HG02938 (cell line): ENCODE measurements at regions not wholly inside any gene's neighbourhood (a gene's known extent, or its start where the extent isn't known, plus 50 kb on each side); places are given as distances from the start of the nearest gene placed in this dataset.
"Not testable (repeated sequence)": the region's sequence is repeated elsewhere in the genome, so short reads cannot be mapped to it uniquely, and the experiment has no call there.

ENCODE experiments used
- ATAC-seq: cut with Tn5 transposase; IDR thresholded peaks from one replicate; pipeline ENCODE4 v1.9.1; 2021; ENCODE audit warnings: mild to moderate bottlenecking, moderate library complexity; ENCODE audit not compliant: unreplicated experiment

DNA sequence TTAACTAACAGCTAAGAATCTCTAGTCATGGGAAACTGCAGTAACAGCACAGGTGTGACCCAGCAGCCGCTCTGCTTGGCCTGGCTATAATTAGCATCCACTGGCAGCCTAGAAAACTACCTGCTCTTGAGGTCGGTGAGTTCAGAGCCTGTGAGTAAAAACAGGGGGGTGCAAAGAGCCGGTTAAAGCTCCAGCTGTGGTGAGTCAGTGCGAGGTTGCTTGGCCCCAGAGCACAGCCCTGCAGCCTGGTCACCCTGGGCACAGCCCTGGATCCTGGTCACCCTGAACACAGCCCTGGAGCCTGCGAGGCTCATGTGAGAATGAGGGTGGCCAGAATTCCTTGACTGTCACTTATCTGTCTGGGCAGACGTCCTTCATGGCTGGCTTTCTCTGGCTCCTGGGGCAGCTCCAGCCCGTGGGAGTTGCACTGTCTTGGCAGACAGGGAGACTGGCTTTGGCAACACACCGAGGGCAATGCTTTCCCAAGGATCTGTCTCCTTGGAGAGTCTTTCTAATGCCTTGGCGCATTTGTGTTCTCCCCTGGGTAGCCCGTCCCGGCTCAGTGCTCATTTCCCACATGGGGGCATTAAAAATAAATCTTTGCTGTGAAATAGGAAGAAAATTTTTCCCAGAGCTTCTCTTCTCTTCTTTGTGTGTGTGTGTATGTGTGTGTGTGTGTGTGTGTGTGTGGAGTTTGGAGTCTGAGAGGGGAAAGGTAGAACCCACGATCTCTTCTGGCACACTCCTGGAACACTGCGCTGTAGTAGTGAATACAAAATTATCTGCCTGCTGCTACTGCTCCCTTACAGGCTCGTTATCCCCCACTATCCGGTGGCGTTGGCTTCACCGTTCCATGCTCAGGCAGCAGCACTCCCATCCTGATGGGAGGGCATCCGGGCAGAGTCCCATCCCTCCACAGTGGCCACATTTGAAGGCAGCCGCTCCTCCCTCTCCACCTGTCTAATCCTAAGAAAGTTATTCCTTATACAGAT lies 250.2 kb upstream of the MEX3C start:
- ATAC-seq = no peak

DNA sequence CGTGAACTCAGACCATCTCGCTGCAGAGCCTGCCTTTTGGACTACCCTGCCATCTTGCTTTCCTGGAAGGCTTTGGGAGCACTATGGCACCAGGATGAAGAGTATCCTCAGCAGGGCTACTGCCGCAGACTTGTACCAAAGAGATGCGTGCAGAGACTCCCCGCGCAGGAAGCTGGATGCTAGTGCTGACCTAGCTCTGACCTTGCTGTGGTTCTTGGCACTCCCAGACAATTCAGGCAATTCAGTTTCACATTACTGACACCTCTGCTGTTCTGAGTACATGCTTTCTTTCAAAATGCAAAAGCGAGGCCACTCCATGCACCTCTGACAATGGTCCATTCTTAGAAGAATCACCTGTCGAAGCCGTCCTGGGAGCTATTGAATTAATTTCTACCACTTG lies 251.5 kb upstream of the MEX3C start:
- no peak for ATAC-seq

GRCh38 chr18:51453594-51453993 lies 256.1 kb upstream of the MEX3C start:
- ATAC-seq = no peak

- ATAC-seq = no peak
Measured at GRCh38 chr18:51458861-51459260, 261.4 kb upstream of the MEX3C start.

- ATAC-seq = no peak
Measured at GRCh38 chr18:51461956-51462355, 264.5 kb upstream of the MEX3C start.

DNA sequence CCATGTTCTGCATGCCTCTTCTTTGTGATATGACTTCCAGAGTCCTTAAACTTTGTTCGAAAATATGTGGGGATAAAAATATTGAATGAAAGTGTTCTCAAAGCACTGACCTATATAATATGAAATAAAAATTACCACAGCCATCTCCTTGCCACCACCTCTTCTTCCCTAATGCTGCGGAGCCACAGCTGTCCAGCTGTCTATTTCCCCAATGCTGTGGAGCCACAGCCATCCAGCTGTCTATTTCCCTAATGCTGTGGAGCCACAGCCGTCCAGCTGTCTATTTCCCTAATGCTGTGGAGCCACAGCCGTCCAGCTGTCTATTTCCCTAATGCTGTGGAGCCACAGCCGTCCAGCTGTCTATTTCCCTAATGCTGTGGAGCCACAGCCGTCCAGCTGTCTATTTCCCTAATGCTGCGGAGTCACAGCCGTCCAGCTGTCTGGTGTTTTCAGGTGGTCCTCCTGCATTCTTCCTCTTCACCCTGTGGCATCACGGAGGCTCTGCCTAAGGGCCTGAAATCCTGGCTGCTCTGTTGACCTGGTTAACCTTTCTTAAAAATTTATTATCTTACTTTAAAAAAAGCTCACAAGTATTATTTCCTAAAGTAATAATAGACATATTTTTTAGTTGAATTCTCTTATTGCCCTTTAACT lies 266.1 kb upstream of the MEX3C start:
- ATAC-seq = no peak

DNA sequence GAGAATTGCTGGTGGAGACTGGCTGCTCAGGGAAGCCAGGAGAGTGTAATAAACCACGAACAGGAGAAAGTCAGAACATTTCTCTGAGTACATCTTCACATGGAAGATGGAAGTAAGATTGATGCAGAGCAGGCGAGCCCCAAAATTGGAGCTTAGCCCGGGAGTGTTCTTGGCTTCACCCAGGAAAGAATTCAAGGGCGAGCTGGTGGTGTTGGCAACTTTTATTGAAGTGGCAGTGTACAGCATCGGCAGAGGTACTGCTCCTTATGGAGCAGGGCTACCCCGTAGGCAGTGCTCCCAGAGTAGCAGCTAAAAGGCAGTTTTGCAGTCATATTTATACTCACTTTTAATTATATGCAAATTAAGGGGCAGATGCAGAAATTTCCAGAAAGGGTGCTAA lies 281.4 kb upstream of the MEX3C start:
- no peak for ATAC-seq

DNA sequence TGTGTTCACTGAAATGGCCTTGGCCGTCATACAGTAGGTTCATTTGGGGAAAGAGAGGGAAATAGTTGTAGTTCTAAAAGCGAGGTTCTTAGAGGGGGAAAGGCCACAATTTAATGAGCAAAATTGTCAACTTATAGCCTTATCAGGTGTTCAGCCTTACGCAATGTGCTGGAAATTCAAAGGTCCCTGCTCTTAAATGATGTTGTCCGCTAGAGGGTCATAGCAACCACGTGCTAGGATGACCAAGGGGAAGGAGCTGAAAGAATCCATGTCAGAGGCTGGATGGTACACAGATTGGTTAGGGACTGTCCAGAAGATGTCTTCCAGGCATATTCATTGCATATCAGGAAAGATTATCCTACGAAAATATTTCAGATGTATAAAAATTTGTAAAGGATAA lies 282.3 kb upstream of the MEX3C start:
- ATAC-seq = no peak

GRCh38 chr18:51480407-51481261 lies 283.2 kb upstream of the MEX3C start:
- no peak for ATAC-seq

GRCh38 chr18:51486735-51487366 lies 289.4 kb upstream of the MEX3C start:
- ATAC-seq = no peak

- ATAC-seq = no peak
Measured at GRCh38 chr18:51490417-51490816, 292.9 kb upstream of the MEX3C start.

DNA sequence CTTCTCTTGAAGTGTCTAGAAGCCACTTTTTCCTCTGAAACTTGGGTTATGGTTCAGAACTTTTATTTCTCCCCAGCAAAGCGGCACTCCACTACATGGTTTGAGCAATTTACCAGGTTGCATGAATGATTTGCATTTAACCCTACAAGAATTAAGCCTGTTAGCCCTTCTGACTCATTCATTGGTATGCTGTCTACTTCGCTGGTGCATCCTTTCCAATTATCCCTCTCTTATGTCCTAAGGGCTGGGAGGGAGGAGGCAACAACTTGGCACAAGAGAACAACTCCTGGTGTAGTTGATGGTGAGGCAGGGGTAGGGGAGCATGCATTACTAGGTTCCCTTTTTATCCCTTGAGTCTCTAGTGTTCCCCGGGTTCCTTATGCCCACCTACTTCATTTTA lies 293.4 kb upstream of the MEX3C start:
- no peak for ATAC-seq

DNA sequence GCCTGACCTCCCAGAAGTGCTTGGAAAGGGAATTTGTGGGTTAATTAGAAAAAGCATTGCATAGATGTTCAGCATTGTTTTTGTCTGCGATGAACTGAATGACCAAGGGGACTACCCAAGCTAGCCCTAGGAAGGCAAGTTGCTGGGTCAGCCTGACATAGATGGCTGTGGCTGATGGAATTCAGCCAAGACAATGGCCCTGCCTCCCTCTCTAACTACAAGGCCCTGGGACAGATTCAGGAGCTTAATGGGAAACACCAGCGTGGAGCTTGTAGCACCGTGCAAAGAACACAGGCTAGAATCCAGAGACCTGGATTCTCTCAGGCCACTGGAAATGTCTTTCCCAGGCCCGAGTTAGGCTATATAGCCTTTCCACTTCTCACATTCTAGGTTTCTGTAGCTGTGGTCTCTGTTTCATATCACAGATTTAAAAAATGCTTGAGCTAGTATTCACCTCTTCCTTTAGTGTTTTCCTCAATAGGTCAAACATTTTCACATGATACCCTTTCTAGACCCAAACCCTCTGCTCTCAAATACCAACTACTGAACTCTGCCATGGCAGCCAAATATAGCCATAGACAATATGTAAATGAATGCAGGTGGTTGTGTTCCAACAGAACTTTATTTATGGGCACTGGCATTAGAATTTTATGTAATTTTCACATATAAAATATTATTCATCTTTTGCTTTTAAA lies 294.3 kb upstream of the MEX3C start:
- no peak for ATAC-seq

GRCh38 chr18:51498085-51498855 lies 300.8 kb upstream of the MEX3C start:
- no peak for ATAC-seq

DNA sequence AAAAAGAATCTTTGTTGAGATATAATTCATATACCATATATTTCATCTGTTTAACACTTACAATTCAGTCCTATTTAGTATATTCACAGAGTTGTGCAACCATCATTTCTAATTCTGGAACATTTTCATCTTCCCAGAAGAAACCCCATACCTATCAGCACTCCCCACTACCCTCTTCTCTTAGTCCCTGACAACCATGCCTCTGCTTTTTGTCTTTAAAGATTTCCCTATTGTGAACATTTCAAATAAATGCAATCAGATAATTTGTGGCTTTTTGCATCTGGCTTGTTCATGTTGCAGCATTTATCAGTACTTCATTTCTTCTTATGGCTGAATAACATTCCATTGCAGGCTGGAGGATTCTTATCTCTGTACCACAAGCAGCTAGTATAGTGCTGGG lies 305.9 kb upstream of the MEX3C start:
- no peak for ATAC-seq

DNA sequence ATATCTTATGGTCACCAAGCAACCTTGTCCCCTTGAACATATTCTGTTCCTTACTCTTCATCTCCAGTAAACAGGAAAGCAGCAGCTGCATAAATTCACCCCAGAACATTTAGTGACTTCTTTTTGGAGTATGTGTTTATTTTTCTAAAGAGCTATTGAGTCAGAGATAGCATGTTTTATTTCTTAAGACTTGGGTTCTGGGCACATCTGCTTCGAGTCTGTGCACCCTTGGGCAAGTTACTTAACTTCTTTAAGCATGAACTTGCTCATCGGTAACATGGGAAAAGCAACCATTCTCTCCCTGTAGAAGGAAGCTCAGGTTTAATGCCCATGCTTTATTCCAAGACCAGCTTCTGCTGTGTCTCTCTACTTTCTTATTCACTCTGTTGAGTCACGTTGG lies 309.3 kb upstream of the MEX3C start:
- ATAC-seq = no peak

- not testable (repeated sequence) for ATAC-seq
Measured at GRCh38 chr18:51508410-51508809, 310.9 kb upstream of the MEX3C start.

GRCh38 chr18:51510020-51510419 lies 312.5 kb upstream of the MEX3C start:
- no peak for ATAC-seq

DNA sequence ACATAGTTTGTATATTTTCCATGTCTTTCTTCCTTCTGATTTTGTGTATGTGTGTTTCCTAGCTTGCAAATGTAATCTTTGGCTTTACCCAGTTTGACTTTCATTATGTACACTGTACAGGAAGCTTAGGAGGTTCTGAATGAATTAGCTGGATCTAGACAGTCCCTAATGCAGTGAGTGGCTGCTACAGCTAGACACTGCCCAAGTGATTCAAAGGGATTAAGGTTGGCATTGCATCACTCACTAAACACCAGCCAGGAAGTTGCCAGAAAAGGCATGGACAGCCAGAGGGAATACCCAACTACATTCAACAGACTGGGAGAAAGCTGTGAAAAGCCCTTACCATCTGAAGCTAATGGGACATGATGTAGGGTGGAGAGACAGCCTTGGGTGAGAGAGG lies 316.0 kb upstream of the MEX3C start:
- ATAC-seq = no peak
